ENCODE measurements at regions not wholly inside any gene's neighbourhood (a gene's known extent, or its start where the extent isn't known, plus 50 kb on each side); places are given as distances from the start of the nearest gene placed in this dataset.

DNA sequence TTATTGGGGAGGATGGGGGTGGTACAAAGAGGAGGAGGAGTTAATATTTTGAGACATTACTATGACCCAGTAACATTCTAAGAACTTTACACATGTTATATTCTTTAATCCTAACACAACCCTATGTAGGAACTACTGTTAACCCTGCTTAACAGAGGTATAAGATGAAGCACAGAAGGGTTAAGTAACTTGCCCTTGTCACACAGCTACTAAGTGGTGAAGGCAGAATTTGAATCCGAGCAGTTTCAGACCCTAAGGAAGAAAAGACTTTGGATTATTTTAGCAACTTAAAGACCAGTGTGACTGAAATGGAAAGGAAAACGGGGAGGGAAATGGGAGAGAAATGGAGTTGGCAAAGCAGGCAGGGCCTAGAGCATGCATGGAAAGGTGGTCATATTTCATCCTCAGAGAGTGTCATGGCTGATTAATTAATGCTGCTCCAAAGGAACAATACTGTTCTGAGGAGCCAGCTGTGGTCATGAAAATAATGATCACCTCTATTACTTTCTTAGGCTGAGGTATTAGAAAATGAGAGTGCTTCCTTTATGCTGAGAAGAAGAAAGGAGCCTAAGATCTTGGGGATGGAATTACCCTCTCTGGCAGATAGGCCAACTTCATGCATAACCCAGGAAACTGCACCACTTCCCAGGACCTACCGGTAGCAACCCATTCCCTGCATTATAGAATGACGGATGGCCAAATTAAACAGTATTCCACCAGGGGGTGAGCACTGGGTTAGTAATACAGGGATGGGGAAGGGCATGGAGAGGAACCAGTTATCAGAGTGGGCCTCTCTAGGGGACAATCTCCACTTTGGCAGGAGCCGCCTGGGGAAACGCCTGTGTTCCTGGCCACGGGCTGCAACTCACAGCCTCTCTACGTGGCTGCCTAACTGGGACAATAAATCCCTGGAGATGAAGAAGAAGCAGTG is 50.1 kb upstream of the TNFAIP3 start:
- TF ChIP-seq POLR2A (IDR thresholded peaks at IDR 0.05) (no peak), POLR2AphosphoS5 (IDR thresholded peaks at IDR 0.05) (no peak), EP300 (IDR thresholded peaks at IDR 0.05) (no peak)
- TF ChIP-seq, protein P1, sequence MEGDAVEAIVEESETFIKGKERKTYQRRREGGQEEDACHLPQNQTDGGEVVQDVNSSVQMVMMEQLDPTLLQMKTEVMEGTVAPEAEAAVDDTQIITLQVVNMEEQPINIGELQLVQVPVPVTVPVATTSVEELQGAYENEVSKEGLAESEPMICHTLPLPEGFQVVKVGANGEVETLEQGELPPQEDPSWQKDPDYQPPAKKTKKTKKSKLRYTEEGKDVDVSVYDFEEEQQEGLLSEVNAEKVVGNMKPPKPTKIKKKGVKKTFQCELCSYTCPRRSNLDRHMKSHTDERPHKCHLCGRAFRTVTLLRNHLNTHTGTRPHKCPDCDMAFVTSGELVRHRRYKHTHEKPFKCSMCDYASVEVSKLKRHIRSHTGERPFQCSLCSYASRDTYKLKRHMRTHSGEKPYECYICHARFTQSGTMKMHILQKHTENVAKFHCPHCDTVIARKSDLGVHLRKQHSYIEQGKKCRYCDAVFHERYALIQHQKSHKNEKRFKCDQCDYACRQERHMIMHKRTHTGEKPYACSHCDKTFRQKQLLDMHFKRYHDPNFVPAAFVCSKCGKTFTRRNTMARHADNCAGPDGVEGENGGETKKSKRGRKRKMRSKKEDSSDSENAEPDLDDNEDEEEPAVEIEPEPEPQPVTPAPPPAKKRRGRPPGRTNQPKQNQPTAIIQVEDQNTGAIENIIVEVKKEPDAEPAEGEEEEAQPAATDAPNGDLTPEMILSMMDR (IDR thresholded peaks at IDR 0.05): no peak

All from upper lobe of left lung (tissue), 4 donors.